C4-2B (cell line): ENCODE measurements at regions not wholly inside any gene's neighbourhood (a gene's known extent, or its start where the extent isn't known, plus 50 kb on each side); places are given as distances from the start of the nearest gene placed in this dataset.

Experiments
- H3K27ac ChIP-seq: fragments of 450-650 bp; 2 replicates; pipeline ENCODE4 v1.5.1; 2017
- CTCF ChIP-seq: fragments of 450-650 bp; conservative IDR thresholded peaks from 2 replicates; pipeline ENCODE4 v1.5.1; 2017; ENCODE audit warnings: mild to moderate bottlenecking
- ZFX ChIP-seq: fragments of 450-650 bp; IDR thresholded peaks from 2 replicates; pipeline ENCODE4 v1.6.1; 2017

- no peak overlapping the region for H3K27ac ChIP-seq
- TF ChIP-seq ZFX (no peak), CTCF (no peak)
Observed at GRCh38 chr2:24429197-24430074, 61.6 kb upstream of the NCOA1 start.

GRCh38 chr2:24424387-24424786 is 64.1 kb upstream of the ITSN2 start:
- no peak for TF ChIP-seq ZFX
- no peak for TF ChIP-seq CTCF
- H3K27ac ChIP-seq = no peak overlapping the region

- TF ChIP-seq ZFX (no peak), CTCF (no peak)
Observed at GRCh38 chr2:24423095-24423494, 62.8 kb upstream of the ITSN2 start.

GRCh38 chr2:24421668-24422067 is 61.3 kb upstream of the ITSN2 start:
- TF ChIP-seq ZFX (no peak), CTCF (peak; percentile 56)
- H3K27ac ChIP-seq = peak overlapping the region; percentile 11

More at GRCh38 chr2:24423095-24423494, 62.8 kb upstream of the ITSN2 start:
- peak overlapping the region; percentile 37; the same call in 1 of the 2 replicates for H3K27ac ChIP-seq

- H3K27ac ChIP-seq = no peak overlapping the region
- no peak for TF ChIP-seq ZFX
- TF ChIP-seq CTCF = no peak
Observed at GRCh38 chr2:24420373-24420772, 60.0 kb upstream of the ITSN2 start.

GRCh38 chr2:24418166-24418841 is 58.0 kb upstream of the ITSN2 start:
- H3K27ac ChIP-seq = no peak overlapping the region
- TF ChIP-seq ZFX = no peak
- no peak for TF ChIP-seq CTCF

GRCh38 chr2:24412812-24413211 is 52.5 kb upstream of the ITSN2 start:
- TF ChIP-seq ZFX (no peak), CTCF (no peak)
- no peak overlapping the region for H3K27ac ChIP-seq
